HG03442 (cell line): ENCODE measurements at regions not wholly inside any gene's neighbourhood (a gene's known extent, or its start where the extent isn't known, plus 50 kb on each side); places are given as distances from the start of the nearest gene placed in this dataset.

ENCODE experiments used
- ATAC-seq: cut with Tn5 transposase; IDR thresholded peaks from one replicate; pipeline ENCODE4 v1.9.1; 2021; ENCODE audit warnings: mild to moderate bottlenecking, moderate library complexity; ENCODE audit not compliant: unreplicated experiment

GRCh38 chr18:54100920-54101470 is 123.5 kb downstream of the MBD2 start:
- ATAC-seq = no peak

- ATAC-seq = no peak
These were observed 124.0 kb downstream of the MBD2 start for GRCh38 chr18:54100466-54100865.

GRCh38 chr18:54094474-54094873 is 130.0 kb downstream of the MBD2 start:
- peak; percentile 56 for ATAC-seq

GRCh38 chr18:54090856-54091255 is 133.6 kb downstream of the MBD2 start:
- no peak for ATAC-seq

- no peak for ATAC-seq
These were observed 134.6 kb downstream of the MBD2 start for GRCh38 chr18:54089749-54090459.

GRCh38 chr18:54086863-54087262 is 137.6 kb downstream of the MBD2 start:
- ATAC-seq = no peak

GRCh38 chr18:54086046-54086802 is 138.2 kb downstream of the MBD2 start:
- ATAC-seq = peak; percentile 71

GRCh38 chr18:54080858-54081257 is 143.6 kb downstream of the MBD2 start:
- ATAC-seq = no peak

GRCh38 chr18:54076166-54076565 is 148.3 kb downstream of the MBD2 start:
- no peak for ATAC-seq

GRCh38 chr18:54075689-54076088 is 148.8 kb downstream of the MBD2 start:
- ATAC-seq = no peak

GRCh38 chr18:54069729-54070128 is 154.7 kb downstream of the MBD2 start:
- ATAC-seq = no peak

GRCh38 chr18:54060343-54061005 is 164.0 kb downstream of the MBD2 start:
- no peak for ATAC-seq

- ATAC-seq = no peak
These were observed 171.6 kb downstream of the MBD2 start for GRCh38 chr18:54052732-54053429.

- no peak for ATAC-seq
These were observed 172.2 kb downstream of the MBD2 start for GRCh38 chr18:54052259-54052658.

GRCh38 chr18:54043484-54044251 is 180.8 kb downstream of the MBD2 start:
- no peak for ATAC-seq

- ATAC-seq = no peak
These were observed 188.5 kb downstream of the MBD2 start for GRCh38 chr18:54035927-54036326.

GRCh38 chr18:54033052-54033451 is 191.4 kb downstream of the MBD2 start:
- ATAC-seq = no peak

- ATAC-seq = no peak
These were observed 192.1 kb downstream of the MBD2 start for GRCh38 chr18:54032412-54032811.

- ATAC-seq = no peak
These were observed 193.2 kb downstream of the MBD2 start for GRCh38 chr18:54031243-54031642.

- ATAC-seq = no peak
These were observed 194.0 kb downstream of the MBD2 start for GRCh38 chr18:54030434-54030833.
